ENCODE measurements at regions not wholly inside any gene's neighbourhood (a gene's known extent, or its start where the extent isn't known, plus 50 kb on each side); places are given as distances from the start of the nearest gene placed in this dataset.
"Not testable (repeated sequence)": the region's sequence is repeated elsewhere in the genome, so short reads cannot be mapped to it uniquely, and the experiment has no call there.

GRCh38 chr20:22825546-22825945 lies 209.6 kb upstream of the SSTR4 start:
- H3K36me3 ChIP-seq, result no peaks in the 10 kb centered on the region
- H3K27me3 ChIP-seq, result no peaks in the 10 kb centered on the region
- H3K4me3 ChIP-seq, result no peak overlapping the region
- intact Hi-C loops (cut with DNase I), result no loop called here
- no peak for TF ChIP-seq CTCF (IDR thresholded peaks at IDR 0.05)
- DNase-seq (ENCODE audit: low spot score in 2 of 2), result no peak
- no peaks in the 10 kb centered on the region for H3K4me1 ChIP-seq
- no peaks in the 10 kb centered on the region for H3K9me3 ChIP-seq
- no peak overlapping the region for H3K27ac ChIP-seq

- no peak for TF ChIP-seq CTCF (IDR thresholded peaks at IDR 0.05)
Measured at GRCh38 chr20:22826306-22827230, 208.5 kb upstream of the SSTR4 start.

GRCh38 chr20:22827916-22828315 lies 207.2 kb upstream of the SSTR4 start:
- no peak for DNase-seq (ENCODE audit: low spot score in 2 of 2)
- Histone ChIP-seq H3K9me3 (no peaks in the 10 kb centered on the region), H3K27ac (no peak overlapping the region), H3K4me3 (no peak overlapping the region), H3K36me3 (no peaks in the 10 kb centered on the region), H3K27me3 (no peaks in the 10 kb centered on the region), H3K4me1 (no peaks in the 10 kb centered on the region)
- intact Hi-C loops (cut with DNase I), result no loop called here
- TF ChIP-seq CTCF (IDR thresholded peaks at IDR 0.05), result no peak

More at GRCh38 chr20:22826306-22827230, 208.5 kb upstream of the SSTR4 start:
- Histone ChIP-seq H3K9me3 (no peaks in the 10 kb centered on the region), H3K27ac (no peak overlapping the region), H3K36me3 (no peaks in the 10 kb centered on the region), H3K4me3 (no peak overlapping the region), H3K27me3 (no peaks in the 10 kb centered on the region), H3K4me1 (no peaks in the 10 kb centered on the region)
- intact Hi-C loops (cut with DNase I), result no loop called here
- DNase-seq (ENCODE audit: low spot score in 2 of 2), result no peak

GRCh38 chr20:22829356-22829755 lies 205.8 kb upstream of the SSTR4 start:
- no peaks in the 10 kb centered on the region for H3K4me1 ChIP-seq
- H3K27ac ChIP-seq, result no peak overlapping the region
- H3K4me3 ChIP-seq, result no peak overlapping the region
- no peaks in the 10 kb centered on the region for H3K9me3 ChIP-seq
- DNase-seq (ENCODE audit: low spot score in 2 of 2), result no peak
- intact Hi-C loops (cut with DNase I), result no loop called here
- H3K36me3 ChIP-seq, result no peaks in the 10 kb centered on the region
- TF ChIP-seq CTCF (IDR thresholded peaks at IDR 0.05), result no peak
- H3K27me3 ChIP-seq, result no peaks in the 10 kb centered on the region

- no peak for DNase-seq (ENCODE audit: low spot score in 2 of 2)
- Histone ChIP-seq H3K9me3 (no peaks in the 10 kb centered on the region), H3K36me3 (no peaks in the 10 kb centered on the region), H3K27me3 (no peaks in the 10 kb centered on the region), H3K4me1 (no peaks in the 10 kb centered on the region), H3K27ac (no peak overlapping the region), H3K4me3 (no peak overlapping the region)
- no peak for TF ChIP-seq CTCF (IDR thresholded peaks at IDR 0.05)
- intact Hi-C loops (cut with DNase I), result no loop called here
Measured at GRCh38 chr20:22830138-22830537, 205.0 kb upstream of the SSTR4 start.

GRCh38 chr20:22830715-22831114 lies 204.4 kb upstream of the SSTR4 start:
- H3K36me3 ChIP-seq; H3K9me3 ChIP-seq; intact Hi-C loops (cut with DNase I); H3K27me3 ChIP-seq; H3K4me3 ChIP-seq; H3K4me1 ChIP-seq; DNase-seq (ENCODE audit: low spot score in 2 of 2); H3K27ac ChIP-seq: not testable (repeated sequence)
